ENCODE measurements at regions not wholly inside any gene's neighbourhood (a gene's known extent, or its start where the extent isn't known, plus 50 kb on each side); places are given as distances from the start of the nearest gene placed in this dataset.

GRCh38 chrX:112440277-112440676 is 239.5 kb downstream of the LHFPL1 start:
- TF ChIP-seq POLR2A (IDR thresholded peaks at IDR 0.05; ENCODE audit: low read length) (no peak), GATA1 (IDR thresholded peaks at IDR 0.05; ENCODE audit: low read depth, low read length) (no peak)

Data from erythroblast (primary cell).